Caki2 (cell line): ENCODE measurements at regions not wholly inside any gene's neighbourhood (a gene's known extent, or its start where the extent isn't known, plus 50 kb on each side); places are given as distances from the start of the nearest gene placed in this dataset.

Experiments
- DNase-seq: peaks from one replicate; pipeline ENCODE4 v3.0.0-alpha.2; 2015; ENCODE audit warnings: low read depth
- in situ Hi-C: cut with HindIII; loops from 2 replicates; pipeline ENCODE4 v1.10.0; 2016; ENCODE audit warnings: low sequenced_read_pairs, low pct_unique_long_range_greater_than_20kb, mixed read lengths

DNA sequence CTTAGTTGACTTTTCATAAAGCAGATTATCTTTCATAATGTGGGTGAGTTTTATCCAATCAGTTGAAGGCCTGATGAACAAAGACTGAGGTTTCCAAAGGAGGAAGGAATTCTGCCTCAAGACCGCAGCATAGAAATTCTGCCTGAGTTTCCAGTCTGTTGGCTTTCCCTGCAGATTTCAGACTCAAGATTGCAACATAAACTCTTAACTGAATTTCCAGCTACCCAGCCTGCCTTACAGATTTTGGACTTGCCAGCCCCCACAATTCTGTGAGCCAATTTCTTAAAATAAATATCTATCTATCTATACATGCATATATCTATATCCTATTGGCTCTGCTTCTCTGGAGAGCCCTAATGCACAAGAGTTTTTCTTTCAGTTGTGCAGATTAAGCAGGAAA, 57.3 kb upstream of the SMLR1 start:
- no peak for DNase-seq
- in situ Hi-C loops = no loop called here

DNA sequence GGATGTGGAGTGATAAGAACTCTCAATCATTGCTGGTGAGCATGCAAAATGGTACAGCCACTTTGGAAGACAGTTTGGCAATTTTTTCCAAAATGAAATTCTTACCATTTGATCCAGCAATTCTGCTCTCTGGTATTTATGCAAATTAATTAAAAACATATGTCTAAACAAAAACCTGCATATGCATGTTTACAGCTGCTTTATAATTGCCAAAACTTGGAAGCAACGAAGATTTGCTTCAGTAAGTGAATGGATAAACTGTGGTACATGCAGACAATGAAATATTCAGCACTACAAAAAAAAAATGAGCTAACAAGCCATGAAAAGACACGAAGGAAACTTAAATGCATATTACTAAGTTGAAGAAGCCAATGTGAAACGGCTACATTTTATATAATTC, 55.5 kb upstream of the SMLR1 start:
- in situ Hi-C loops = no loop called here
- no peak for DNase-seq

DNA sequence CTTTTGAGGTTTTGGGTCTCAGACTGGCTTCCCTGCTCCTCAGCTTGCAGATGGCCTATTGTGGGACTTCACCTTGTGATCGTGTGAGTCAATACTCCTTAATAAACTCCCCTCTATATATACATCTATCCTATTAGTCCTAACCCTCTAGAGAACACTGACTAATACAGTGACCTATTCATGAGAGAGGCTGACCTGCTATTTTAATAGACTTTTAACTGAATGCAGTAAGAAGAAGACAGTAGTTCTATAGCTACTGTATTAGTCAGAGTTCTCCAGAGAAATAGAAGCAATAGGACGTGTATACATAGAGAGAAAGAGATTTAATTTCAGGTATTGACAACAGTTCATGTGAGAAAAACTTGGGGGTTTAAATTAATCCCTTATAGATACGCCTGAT, 53.3 kb upstream of the SMLR1 start:
- in situ Hi-C loops = no loop called here
- DNase-seq = no peak

DNA sequence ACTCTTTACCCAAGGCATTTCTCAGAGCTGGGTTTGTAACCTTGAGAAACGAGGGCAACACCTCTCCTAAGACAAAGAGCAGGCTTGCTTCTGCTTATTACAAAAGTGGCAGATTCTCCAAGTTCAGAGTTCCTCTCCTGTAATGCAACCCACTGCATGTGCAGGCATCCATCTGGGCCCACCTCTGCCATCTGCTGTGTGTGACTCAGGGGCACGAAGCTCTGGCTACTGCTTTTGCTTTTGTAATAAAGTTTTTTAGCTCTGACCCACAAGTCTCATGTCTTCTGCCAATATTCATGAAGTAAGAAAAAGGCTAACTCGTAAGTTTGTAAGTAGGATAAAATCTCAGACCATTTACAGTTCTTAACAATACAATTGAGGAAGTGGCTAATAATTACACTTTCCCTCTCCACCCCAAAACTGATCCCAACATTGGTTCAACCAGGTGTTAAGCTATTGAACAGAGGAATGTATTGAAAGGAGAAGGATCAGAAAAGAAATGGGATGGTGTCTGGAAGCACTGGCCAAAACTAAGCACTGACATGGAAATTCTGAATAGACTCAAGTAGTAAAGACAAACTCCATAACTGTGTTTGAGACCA, 51.7 kb upstream of the SMLR1 start:
- no peak for DNase-seq
- in situ Hi-C loops = no loop called here

DNA sequence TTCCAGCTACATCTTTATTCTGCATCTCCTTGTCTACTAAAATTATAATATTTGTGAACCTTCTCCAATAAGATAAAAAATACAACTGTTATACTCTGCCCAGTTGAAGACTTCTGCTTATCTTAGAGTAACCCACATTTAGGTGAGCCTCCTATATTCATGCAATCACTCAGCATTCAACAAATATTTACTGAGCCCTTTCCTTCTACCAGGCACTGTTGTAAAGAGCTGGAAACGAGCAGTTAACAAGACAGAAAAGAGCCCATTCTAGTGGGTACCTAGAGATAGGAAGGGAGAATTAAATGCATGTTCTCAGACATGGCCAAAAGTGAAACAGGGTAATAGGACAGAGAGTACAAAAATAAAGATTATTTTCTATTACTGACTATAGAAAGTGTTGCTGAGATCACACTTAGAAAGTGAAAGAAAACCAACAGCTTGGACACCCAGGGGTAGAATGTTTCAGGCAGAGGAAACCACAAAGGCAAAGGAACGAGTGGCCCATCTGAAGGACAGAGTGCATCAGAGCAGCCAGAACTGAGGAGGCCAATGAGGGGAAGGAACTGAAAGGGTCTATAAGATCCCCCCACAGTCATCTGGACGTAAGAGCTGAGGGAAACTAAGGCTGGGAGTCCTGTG, 50.8 kb upstream of the SMLR1 start:
- DNase-seq = no peak
- in situ Hi-C loops = no loop called here
